NT2/D1 (cell line): ENCODE measurements at regions not wholly inside any gene's neighbourhood (a gene's known extent, or its start where the extent isn't known, plus 50 kb on each side); places are given as distances from the start of the nearest gene placed in this dataset.
A peak's percentile ranks its signal among the peaks of the same experiment; 100 is the strongest.

ENCODE experiments used
- DNase-seq: peaks from one replicate; pipeline ENCODE4 v3.0.0-alpha.2; 2011; ENCODE audit warnings: low read depth, low spot score
- H3K27me3 ChIP-seq: 2 replicates; pipeline ENCODE4 v1.6.0; 2011; ENCODE audit warnings: mild to moderate bottlenecking; ENCODE audit not compliant: insufficient read length, insufficient read depth
- H3K36me3 ChIP-seq: 2 replicates; pipeline ENCODE4 v1.6.1; 2011; ENCODE audit warnings: mild to moderate bottlenecking, low read length, mixed read lengths; ENCODE audit not compliant: insufficient read depth, insufficient read length
- H3K4me1 ChIP-seq: 2 replicates; pipeline ENCODE4 v1.5.1; 2011; ENCODE audit not compliant: insufficient read depth, insufficient read length
- H3K4me3 ChIP-seq: 2 replicates; pipeline ENCODE4 v1.5.1; 2011; ENCODE audit warnings: low read depth; ENCODE audit not compliant: insufficient read length
- H3K9ac ChIP-seq: 2 replicates; pipeline ENCODE4 v1.6.0; 2011; ENCODE audit warnings: low read depth; ENCODE audit not compliant: insufficient read length
- H3K9me3 ChIP-seq: 2 replicates; pipeline ENCODE4 v1.5.1; 2011; ENCODE audit warnings: mild to moderate bottlenecking, low read length; ENCODE audit not compliant: insufficient read depth
- SUZ12 ChIP-seq: IDR thresholded peaks from 2 replicates; pipeline ENCODE4 v1.6.1; 2011; ENCODE audit not compliant: insufficient read length, insufficient read depth; ENCODE audit errors: extremely low read depth
- YY1 ChIP-seq: IDR thresholded peaks from 2 replicates; pipeline ENCODE4 v1.6.1; 2011; ENCODE audit not compliant: insufficient read length, insufficient read depth
- ZNF274 ChIP-seq: IDR thresholded peaks from 2 replicates; pipeline ENCODE4 v1.6.1; 2011; ENCODE audit warnings: mild to moderate bottlenecking, low read depth, low read length

DNA sequence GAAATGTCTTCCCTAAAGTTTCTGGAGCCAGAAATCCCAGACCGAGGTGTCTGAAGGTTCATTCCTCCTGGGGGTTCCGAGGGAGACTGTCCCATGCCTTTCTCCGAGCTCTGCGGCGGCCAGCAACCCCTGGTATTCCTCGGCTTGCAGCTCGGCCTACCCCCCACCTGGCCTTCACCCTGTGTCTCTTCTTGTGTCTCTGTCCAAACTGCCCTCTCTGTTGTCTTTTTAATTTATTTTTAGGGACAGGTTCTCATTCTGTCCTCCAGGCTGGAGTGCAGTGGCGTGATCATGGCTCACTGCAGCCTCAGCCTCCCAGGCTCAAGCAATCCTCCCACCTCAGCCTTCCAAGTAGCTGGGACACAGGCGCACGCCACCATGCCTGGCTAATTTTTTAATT, 211.7 kb downstream of the SEC14L1 start:
- no peak overlapping the region for H3K9ac ChIP-seq
- peaks cover 5% of the 10 kb centered on the region; the same call in 1 of the 2 replicates for H3K9me3 ChIP-seq
- H3K4me1 ChIP-seq, result peaks cover 10% of the 10 kb centered on the region
- TF ChIP-seq SUZ12, result no peak
- no peak for TF ChIP-seq ZNF274
- TF ChIP-seq YY1, result no peak
- no peak for DNase-seq
- no peaks in the 10 kb centered on the region for H3K27me3 ChIP-seq
- no peak overlapping the region for H3K4me3 ChIP-seq
- no peaks in the 10 kb centered on the region for H3K36me3 ChIP-seq

DNA sequence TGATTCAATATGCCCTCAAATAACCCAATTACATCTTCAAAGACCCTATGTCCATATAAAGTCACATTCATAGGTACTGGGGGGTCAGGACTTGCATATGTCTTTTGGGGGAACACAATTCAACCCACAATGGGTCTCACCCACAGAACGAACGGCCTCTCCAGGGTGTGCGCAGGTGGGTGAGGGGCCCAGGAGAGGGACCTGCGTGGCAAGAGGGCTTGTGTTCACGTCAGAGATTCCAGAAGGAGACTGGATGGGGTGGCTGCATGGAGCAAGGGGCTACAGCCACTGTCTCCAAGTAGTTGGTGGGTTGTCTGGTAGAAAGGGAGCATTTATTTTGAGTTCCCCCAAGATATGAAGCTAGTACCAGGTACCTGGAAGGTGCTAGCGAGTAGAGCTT, 212.2 kb downstream of the SEC14L1 start:
- H3K4me1 ChIP-seq, result peaks cover 10% of the 10 kb centered on the region
- no peaks in the 10 kb centered on the region for H3K27me3 ChIP-seq
- H3K9me3 ChIP-seq, result peaks cover 5% of the 10 kb centered on the region; the same call in 1 of the 2 replicates
- DNase-seq, result no peak
- H3K4me3 ChIP-seq, result no peak overlapping the region
- TF ChIP-seq ZNF274, result no peak
- TF ChIP-seq SUZ12, result no peak
- TF ChIP-seq YY1, result no peak
- no peaks in the 10 kb centered on the region for H3K36me3 ChIP-seq
- no peak overlapping the region for H3K9ac ChIP-seq

DNA sequence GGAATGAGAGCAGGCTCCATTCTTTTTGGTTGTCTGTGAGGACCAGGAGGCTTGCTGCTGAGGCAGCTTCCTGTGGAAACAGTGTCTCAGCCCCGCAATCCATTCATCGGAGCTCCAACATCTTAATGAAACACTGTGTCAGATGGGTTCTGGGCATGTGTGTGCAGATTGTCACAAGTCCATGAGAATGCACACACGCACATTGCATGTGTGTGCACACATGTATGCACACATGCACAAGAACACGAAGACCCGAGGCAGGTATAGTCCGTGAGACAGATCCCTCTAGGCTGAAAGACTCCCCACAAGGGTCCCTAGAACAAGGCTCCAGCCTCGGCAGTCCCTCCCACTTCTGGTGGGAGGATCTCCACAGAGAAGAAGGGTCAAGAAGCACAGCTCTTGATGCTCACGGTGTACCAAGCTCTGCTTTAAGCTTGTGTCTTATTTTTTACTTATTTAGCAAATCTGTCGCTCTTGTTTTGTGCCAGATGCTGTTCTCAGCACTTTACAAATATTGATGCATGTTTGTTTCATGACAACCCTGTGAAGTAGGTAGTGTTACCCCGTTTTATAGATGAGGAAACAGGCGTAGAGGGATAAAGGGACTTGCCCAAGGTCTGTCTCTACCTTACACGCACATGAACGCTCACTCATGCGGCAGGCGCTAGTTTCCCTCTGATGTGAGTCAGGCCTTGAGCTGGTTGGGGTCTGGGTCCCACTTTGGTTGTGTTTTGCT, 213.1 kb downstream of the SEC14L1 start:
- H3K27me3 ChIP-seq, result no peaks in the 10 kb centered on the region

DNA sequence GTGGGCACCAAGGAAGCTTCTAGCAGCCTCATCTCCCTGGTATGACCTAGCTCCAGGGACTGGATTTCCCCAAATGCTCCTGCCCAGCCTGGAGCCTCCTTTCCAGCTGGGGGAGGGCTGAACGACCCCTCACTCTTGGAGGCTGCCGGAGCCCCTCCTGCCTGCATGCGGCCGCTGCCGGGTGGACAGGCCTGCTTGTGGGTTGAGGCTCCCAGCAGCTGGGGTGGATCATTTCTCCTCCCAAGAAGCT, 213.6 kb downstream of the SEC14L1 start:
- Histone ChIP-seq H3K36me3 (no peaks in the 10 kb centered on the region), H3K9ac (peak overlapping the region; percentile 13), H3K4me1 (peaks cover 10% of the 10 kb centered on the region), H3K27me3 (no peaks in the 10 kb centered on the region), H3K4me3 (no peak overlapping the region), H3K9me3 (peaks cover 5% of the 10 kb centered on the region; the same call in 1 of the 2 replicates)
- DNase-seq, result no peak
- TF ChIP-seq ZNF274 (no peak), SUZ12 (no peak)

More for the DNA sequence above, 213.1 kb downstream of the SEC14L1 start:
- H3K4me3 ChIP-seq, result no peak overlapping the region
- TF ChIP-seq SUZ12 (no peak), YY1 (no peak)
- peaks cover 10% of the 10 kb centered on the region for H3K4me1 ChIP-seq
- peak overlapping the region; percentile 13 for H3K9ac ChIP-seq
- peaks cover 5% of the 10 kb centered on the region; the same call in 1 of the 2 replicates for H3K9me3 ChIP-seq
- H3K36me3 ChIP-seq, result no peaks in the 10 kb centered on the region
- DNase-seq, result no peak

DNA sequence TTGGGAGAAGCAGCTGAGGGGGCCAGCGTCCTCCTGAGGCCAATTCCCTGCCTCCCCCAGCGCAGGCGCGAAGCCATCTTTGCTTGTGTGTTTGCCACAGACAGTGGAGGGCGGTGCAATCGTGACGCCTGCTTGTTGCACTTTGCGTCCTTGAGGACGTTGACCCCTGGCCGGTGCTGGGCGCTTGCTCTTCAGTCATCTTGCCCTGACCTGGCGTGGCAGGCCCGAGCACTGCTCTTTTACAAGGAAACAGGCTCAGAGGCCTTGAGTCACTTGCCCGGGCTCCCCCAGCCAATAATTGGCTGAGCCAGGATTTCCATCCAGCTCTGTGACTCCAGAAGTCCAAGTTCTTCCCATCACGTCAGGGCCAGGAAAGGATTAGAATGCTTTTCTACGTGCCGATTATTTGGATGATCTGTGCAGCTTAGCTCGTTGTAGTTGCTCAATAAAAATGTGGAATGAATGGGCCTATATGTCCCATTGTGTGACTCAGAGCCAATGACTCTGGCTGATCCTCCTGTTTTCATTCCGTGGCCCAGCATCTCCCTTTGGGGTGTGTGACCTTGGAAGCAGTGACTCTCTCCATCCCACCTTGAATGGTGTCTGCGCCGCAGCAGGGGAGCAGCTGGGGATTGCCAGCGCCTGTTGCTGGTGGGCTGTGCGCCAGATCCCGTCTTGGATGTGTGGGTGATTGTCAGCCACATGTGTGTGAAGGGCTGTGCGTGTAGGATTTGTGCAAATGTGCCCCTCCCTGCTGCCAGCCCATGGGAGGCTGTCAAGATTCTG, 214.1 kb downstream of the SEC14L1 start:
- Histone ChIP-seq H3K27me3 (no peaks in the 10 kb centered on the region), H3K9me3 (peaks cover 5% of the 10 kb centered on the region; the same call in 1 of the 2 replicates), H3K4me1 (peaks cover 10% of the 10 kb centered on the region), H3K4me3 (no peak overlapping the region), H3K36me3 (no peaks in the 10 kb centered on the region), H3K9ac (peak overlapping the region; percentile 13)
- TF ChIP-seq YY1, result no peak
- no peak for TF ChIP-seq ZNF274
- no peak for TF ChIP-seq SUZ12
- no peak for DNase-seq

DNA sequence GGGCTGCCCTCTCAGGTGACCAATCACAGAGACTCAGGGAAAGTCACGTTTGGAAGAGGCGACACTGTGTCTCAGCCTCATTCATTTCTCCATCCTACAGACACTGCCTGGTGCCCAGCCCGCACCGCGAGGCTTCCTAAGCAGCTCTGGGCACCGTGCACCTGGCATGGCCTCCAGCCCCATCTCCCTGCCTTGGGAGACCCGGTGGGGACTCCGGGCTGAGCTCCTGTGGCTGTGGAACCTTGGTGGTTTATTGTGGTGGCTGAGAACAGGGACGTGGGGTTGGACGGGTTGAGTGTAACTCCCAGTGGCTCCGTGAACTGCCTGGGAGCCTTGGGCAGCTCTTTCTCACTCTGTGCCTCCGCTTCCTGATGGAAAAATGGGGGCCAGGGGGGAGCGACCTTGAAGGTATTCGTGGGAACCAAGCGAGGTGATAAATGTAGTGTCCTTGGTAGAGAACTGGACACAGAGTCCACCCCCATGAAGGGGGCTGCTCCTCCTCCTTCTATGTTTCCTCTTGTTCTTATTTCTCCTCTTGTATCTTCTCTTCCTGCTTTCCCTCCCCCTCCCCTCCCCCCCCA, 215.4 kb downstream of the SEC14L1 start:
- H3K4me1 ChIP-seq, result peaks cover 5% of the 10 kb centered on the region
- TF ChIP-seq ZNF274, result no peak
- no peak for TF ChIP-seq YY1
- no peak for TF ChIP-seq SUZ12
- DNase-seq, result no peak
- no peaks in the 10 kb centered on the region for H3K36me3 ChIP-seq
- H3K9me3 ChIP-seq, result peaks cover 5% of the 10 kb centered on the region; the same call in 1 of the 2 replicates
- no peak overlapping the region for H3K9ac ChIP-seq
- H3K27me3 ChIP-seq, result no peaks in the 10 kb centered on the region
- no peak overlapping the region for H3K4me3 ChIP-seq

DNA sequence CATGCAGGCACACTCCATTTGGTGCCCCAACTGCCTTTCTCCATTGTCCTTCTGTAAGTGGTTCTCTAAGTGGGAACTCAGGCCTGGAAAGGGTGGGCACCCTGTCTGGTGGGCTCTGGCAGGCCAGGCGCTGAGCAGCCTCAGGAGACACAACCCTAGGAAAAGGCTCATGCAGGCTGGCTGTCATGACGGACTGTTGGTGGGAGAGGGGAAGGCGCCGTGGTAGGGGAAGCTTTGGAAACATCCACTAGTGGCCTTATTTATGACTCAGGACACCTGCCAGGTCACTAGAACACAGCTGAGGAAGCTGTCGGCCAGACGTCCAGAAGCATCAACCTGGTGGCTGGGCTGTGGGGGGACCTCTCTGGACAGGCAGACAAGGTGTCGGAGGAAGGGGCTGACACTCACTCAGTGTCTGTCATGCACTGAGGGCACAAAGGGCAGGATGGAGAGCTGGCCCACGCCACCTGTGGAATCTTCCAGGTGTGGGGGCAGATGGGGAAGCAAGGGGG, 216.0 kb downstream of the SEC14L1 start:
- H3K4me3 ChIP-seq, result no peak overlapping the region
- H3K4me1 ChIP-seq, result peaks cover 1% of the 10 kb centered on the region
- no peak overlapping the region for H3K9ac ChIP-seq
- H3K9me3 ChIP-seq, result peaks cover 5% of the 10 kb centered on the region; the same call in 1 of the 2 replicates
- no peaks in the 10 kb centered on the region for H3K27me3 ChIP-seq
- no peaks in the 10 kb centered on the region for H3K36me3 ChIP-seq
- no peak for DNase-seq
- TF ChIP-seq YY1, result no peak
- no peak for TF ChIP-seq ZNF274
- TF ChIP-seq SUZ12, result no peak
